ENCODE measurements at regions not wholly inside any gene's neighbourhood (a gene's known extent, or its start where the extent isn't known, plus 50 kb on each side); places are given as distances from the start of the nearest gene placed in this dataset.

DNA sequence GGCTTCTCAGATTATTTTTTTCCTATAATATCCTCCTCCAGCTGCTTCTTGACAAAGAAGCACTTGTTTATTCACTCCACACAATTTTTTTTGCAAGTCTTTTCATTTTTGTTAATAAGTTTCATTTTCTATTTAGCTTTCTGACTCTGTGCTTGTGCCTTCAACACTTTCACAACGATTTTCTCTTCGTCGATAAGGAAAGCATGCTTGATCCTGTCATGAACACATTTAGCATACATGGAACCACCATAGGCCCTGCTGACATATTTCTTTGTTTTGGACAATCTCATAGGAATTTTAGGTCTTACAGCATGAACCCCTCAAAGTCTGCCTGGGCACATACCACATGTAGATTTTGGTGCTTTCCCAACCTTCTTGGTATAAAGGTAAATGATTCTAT, 346.0 kb downstream of the KCNRG start:
- Histone ChIP-seq H3K4me1 (peaks cover 19% of the 10 kb centered on the region), H3K9me3 (no peaks in the 10 kb centered on the region), H3K4me3 (no peak overlapping the region), H3K27me3 (no peaks in the 10 kb centered on the region), H3K36me3 (no peaks in the 10 kb centered on the region), H3K27ac (no peak overlapping the region)
- no peak for DNase-seq (ENCODE audit: extremely low spot score in 2 of 2)
- TF ChIP-seq POLR2AphosphoS5 (IDR thresholded peaks at IDR 0.05; ENCODE audit: insufficient read depth in 1 of 2, low read depth in 1 of 2) (no peak), POLR2A (IDR thresholded peaks at IDR 0.05) (no peak)
- intact Hi-C loops (cut with DNase I): no loop called here

DNA sequence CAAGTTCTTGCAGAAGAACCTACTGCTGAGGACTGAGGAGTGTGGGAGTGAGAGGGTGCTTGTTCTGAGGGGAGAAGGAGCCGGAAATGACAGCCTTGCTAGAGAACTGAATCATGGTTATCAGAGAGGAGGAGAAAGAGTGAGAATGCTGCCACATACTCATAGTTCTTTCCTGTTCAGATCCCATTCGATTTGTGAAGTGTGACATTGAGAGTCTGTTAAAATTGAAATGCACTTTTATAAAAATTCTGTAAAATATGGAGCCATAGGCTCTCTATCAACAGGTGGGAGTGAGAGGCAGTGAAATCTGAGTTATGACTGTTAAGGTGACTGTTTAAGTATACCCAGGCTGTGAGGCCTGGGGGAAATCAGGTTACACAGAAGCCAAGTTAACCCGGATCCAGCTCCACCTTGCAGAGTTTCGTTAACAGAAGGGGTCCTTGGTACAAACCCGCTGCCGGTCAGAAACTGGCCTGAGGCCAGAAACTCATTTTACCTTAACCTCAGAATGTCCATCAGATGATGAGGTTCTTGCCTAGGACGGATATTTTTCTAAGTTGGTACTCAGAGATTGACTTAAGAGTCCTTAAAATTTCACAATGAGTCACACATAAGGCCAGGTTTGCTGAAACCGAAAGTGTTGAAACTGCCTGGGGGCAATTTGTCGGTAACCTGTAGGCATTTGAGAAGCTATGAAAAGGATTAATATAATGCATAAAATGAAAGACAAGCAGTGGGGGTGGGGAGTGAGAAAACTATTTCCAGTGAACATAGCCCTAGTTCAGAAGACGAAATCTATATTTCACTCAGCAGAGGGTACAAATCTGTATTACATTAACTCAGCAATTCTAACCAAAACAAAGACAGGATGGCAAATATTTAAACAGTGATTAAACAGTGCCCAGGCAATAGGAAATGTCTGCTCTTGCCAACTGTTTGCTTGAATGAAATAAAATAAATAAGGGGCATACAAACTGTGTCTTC, 350.5 kb downstream of the KCNRG start:
- Histone ChIP-seq H3K4me3 (no peak overlapping the region), H3K36me3 (no peaks in the 10 kb centered on the region), H3K4me1 (no peaks in the 10 kb centered on the region), H3K27me3 (no peaks in the 10 kb centered on the region), H3K27ac (no peak overlapping the region), H3K9me3 (no peaks in the 10 kb centered on the region)
- intact Hi-C loops (cut with DNase I): no loop called here
- peak in 1 of 2 donors; percentile 22 for DNase-seq (ENCODE audit: extremely low spot score in 2 of 2)
- TF ChIP-seq CTCF (IDR thresholded peaks at IDR 0.05) (no peak), POLR2A (IDR thresholded peaks at IDR 0.05) (no peak), POLR2AphosphoS5 (IDR thresholded peaks at IDR 0.05; ENCODE audit: insufficient read depth in 1 of 2, low read depth in 1 of 2) (no peak)

GRCh38 chr13:50366488-50367174, 351.4 kb downstream of the KCNRG start:
- Histone ChIP-seq H3K27me3 (no peaks in the 10 kb centered on the region), H3K4me1 (no peaks in the 10 kb centered on the region), H3K9me3 (no peaks in the 10 kb centered on the region), H3K4me3 (no peak overlapping the region), H3K27ac (no peak overlapping the region), H3K36me3 (no peaks in the 10 kb centered on the region)
- DNase-seq (ENCODE audit: extremely low spot score in 2 of 2): no peak
- intact Hi-C loops (cut with DNase I): no loop called here
- TF ChIP-seq POLR2A (IDR thresholded peaks at IDR 0.05) (no peak), POLR2AphosphoS5 (IDR thresholded peaks at IDR 0.05; ENCODE audit: insufficient read depth in 1 of 2, low read depth in 1 of 2) (no peak), CTCF (IDR thresholded peaks at IDR 0.05) (no peak)

- H3K27me3 ChIP-seq: no peaks in the 10 kb centered on the region
- H3K27ac ChIP-seq: no peak overlapping the region
- TF ChIP-seq CTCF (IDR thresholded peaks at IDR 0.05): no peak
- TF ChIP-seq POLR2AphosphoS5 (IDR thresholded peaks at IDR 0.05; ENCODE audit: insufficient read depth in 1 of 2, low read depth in 1 of 2): no peak
- no peak for TF ChIP-seq POLR2A (IDR thresholded peaks at IDR 0.05)
- H3K9me3 ChIP-seq: no peaks in the 10 kb centered on the region
- DNase-seq (ENCODE audit: extremely low spot score in 2 of 2): no peak
- H3K4me1 ChIP-seq: no peaks in the 10 kb centered on the region
- H3K36me3 ChIP-seq: no peaks in the 10 kb centered on the region
- intact Hi-C loops (cut with DNase I): no loop called here
- H3K4me3 ChIP-seq: no peak overlapping the region
Measured at GRCh38 chr13:50369646-50370045, 354.4 kb downstream of the KCNRG start.

DNA sequence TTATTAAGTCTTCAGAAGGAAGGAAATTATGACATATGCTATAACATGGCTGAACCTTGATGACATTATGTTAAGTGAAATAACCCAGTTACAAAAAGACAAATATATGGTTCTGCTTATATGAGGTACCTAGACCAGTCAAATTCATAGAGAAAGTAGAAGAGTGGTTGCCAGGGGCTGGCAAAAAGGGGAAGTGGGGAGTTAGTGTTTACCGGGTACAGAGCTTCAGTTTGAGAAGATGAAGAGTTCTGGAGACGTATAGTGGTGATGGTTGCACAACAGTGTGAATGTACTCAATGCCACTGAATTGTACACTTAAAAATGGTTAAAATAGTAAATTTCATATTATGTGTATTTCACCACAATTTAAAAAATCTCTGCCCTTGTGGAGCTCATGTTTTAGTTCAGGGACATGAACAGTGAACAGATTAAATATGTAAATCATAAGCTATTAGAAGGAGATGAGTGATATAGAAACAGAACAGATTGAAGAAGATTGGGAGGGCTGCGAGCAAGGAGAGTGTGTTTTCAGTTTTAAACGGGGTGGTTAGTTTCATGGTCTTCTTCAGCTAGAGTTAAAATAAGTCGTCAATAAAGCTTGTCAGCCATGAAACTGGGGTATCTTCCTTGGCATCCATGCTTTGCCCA, 355.2 kb downstream of the KCNRG start:
- H3K27ac ChIP-seq: no peak overlapping the region
- H3K4me3 ChIP-seq: no peak overlapping the region
- no peaks in the 10 kb centered on the region for H3K9me3 ChIP-seq
- intact Hi-C loops (cut with DNase I): no loop called here
- H3K27me3 ChIP-seq: no peaks in the 10 kb centered on the region
- no peaks in the 10 kb centered on the region for H3K36me3 ChIP-seq
- no peak for DNase-seq (ENCODE audit: extremely low spot score in 2 of 2)
- no peaks in the 10 kb centered on the region for H3K4me1 ChIP-seq
- TF ChIP-seq CTCF (IDR thresholded peaks at IDR 0.05) (no peak), POLR2AphosphoS5 (IDR thresholded peaks at IDR 0.05; ENCODE audit: insufficient read depth in 1 of 2, low read depth in 1 of 2) (no peak), POLR2A (IDR thresholded peaks at IDR 0.05) (no peak)

Data from vagina (tissue), 2 donors.